ENCODE measurements at regions not wholly inside any gene's neighbourhood (a gene's known extent, or its start where the extent isn't known, plus 50 kb on each side); places are given as distances from the start of the nearest gene placed in this dataset.

DNA sequence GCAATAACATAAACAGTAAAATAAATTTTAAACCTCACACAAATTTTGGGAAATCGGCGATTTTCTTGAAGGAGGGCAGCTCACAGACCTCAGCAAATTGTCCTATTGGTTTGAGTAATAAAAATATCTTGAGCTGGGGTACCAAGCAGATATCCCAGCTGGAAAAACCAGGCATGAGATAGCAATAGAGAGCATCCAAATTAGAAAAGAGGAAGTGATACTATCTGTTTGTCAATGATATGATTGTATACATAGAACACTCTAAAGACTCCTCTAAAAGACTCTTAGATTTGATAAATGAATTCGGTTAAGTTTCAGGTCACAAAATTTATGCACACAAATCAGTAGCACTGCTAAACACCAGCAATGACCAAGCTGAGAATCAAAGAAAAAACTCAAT is 90.5 kb upstream of the ACTRT1 start:
- no peak for TF ChIP-seq POLR2A (IDR thresholded peaks at IDR 0.05)
- TF ChIP-seq, protein P1, sequence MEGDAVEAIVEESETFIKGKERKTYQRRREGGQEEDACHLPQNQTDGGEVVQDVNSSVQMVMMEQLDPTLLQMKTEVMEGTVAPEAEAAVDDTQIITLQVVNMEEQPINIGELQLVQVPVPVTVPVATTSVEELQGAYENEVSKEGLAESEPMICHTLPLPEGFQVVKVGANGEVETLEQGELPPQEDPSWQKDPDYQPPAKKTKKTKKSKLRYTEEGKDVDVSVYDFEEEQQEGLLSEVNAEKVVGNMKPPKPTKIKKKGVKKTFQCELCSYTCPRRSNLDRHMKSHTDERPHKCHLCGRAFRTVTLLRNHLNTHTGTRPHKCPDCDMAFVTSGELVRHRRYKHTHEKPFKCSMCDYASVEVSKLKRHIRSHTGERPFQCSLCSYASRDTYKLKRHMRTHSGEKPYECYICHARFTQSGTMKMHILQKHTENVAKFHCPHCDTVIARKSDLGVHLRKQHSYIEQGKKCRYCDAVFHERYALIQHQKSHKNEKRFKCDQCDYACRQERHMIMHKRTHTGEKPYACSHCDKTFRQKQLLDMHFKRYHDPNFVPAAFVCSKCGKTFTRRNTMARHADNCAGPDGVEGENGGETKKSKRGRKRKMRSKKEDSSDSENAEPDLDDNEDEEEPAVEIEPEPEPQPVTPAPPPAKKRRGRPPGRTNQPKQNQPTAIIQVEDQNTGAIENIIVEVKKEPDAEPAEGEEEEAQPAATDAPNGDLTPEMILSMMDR (IDR thresholded peaks at IDR 0.05): no peak
- TF ChIP-seq POLR2AphosphoS5 (IDR thresholded peaks at IDR 0.05): no peak
- TF ChIP-seq EP300 (IDR thresholded peaks at IDR 0.05): no peak
- Histone ChIP-seq H3K4me1 (no peaks in the 10 kb centered on the region), H3K36me3 (no peaks in the 10 kb centered on the region), H3K4me3 (no peak overlapping the region), H3K9me3 (peaks cover 0 to 4% (median 0%) of the 10 kb centered on the region in 4 donors), H3K27me3 (no peaks in the 10 kb centered on the region), H3K27ac (no peak overlapping the region)
- intact Hi-C loops (cut with DNase I; ENCODE audit: low total_unique reads): no loop called here
- no peak for DNase-seq
- 78 to 94% (median 85%) methylated on average over 3 of the region's 3 CpGs for WGBS, 5 donors

- H3K9me3 ChIP-seq: no peaks in the 10 kb centered on the region
- H3K36me3 ChIP-seq: no peaks in the 10 kb centered on the region
- TF ChIP-seq EP300 (IDR thresholded peaks at IDR 0.05) (no peak), POLR2A (IDR thresholded peaks at IDR 0.05) (no peak)
- DNase-seq: peak in 1 of 2 donors; percentile 12
- H3K27ac ChIP-seq: no peak overlapping the region
- no peaks in the 10 kb centered on the region for H3K4me1 ChIP-seq
- no peak overlapping the region for H3K4me3 ChIP-seq
- intact Hi-C loops (cut with DNase I; ENCODE audit: low total_unique reads): no loop called here
- WGBS, 5 donors: 7 to 21% (median 12%) methylated on average over 1 of the region's 1 CpG
- no peaks in the 10 kb centered on the region for H3K27me3 ChIP-seq
Measured at GRCh38 chrX:128106630-128107029, 54.4 kb upstream of the ACTRT1 start.

- no peaks in the 10 kb centered on the region for H3K36me3 ChIP-seq
- TF ChIP-seq EP300 (IDR thresholded peaks at IDR 0.05): no peak
- no peak for TF ChIP-seq POLR2AphosphoS5 (IDR thresholded peaks at IDR 0.05)
- TF ChIP-seq, protein P1 (IDR thresholded peaks at IDR 0.05): no peak
- TF ChIP-seq POLR2A (IDR thresholded peaks at IDR 0.05): no peak
- H3K4me3 ChIP-seq: no peak overlapping the region
- H3K27ac ChIP-seq: no peak overlapping the region
- DNase-seq: no peak
- H3K9me3 ChIP-seq: no peaks in the 10 kb centered on the region
- intact Hi-C loops (cut with DNase I; ENCODE audit: low total_unique reads): no loop called here
- no peaks in the 10 kb centered on the region for H3K27me3 ChIP-seq
- H3K4me1 ChIP-seq: no peaks in the 10 kb centered on the region
Measured at GRCh38 chrX:128105659-128106058, 53.5 kb upstream of the ACTRT1 start.

All from stomach (tissue), 8 donors.